ENCODE measurements at regions not wholly inside any gene's neighbourhood (a gene's known extent, or its start where the extent isn't known, plus 50 kb on each side); places are given as distances from the start of the nearest gene placed in this dataset.

GRCh38 chr13:64371045-64371444 is 2859.1 kb downstream of the PCDH9 start:
- TF ChIP-seq CTCF (IDR thresholded peaks at IDR 0.05; ENCODE audit: low read depth, low read length): no peak
- TF ChIP-seq EZH2phosphoT487 (IDR thresholded peaks at IDR 0.05; ENCODE audit: low read depth): no peak
